GM18511 (cell line): ENCODE measurements at regions not wholly inside any gene's neighbourhood (a gene's known extent, or its start where the extent isn't known, plus 50 kb on each side); places are given as distances from the start of the nearest gene placed in this dataset.
"Not testable (repeated sequence)": the region's sequence is repeated elsewhere in the genome, so short reads cannot be mapped to it uniquely, and the experiment has no call there.

Source experiments
- ATAC-seq: cut with Tn5 transposase; IDR thresholded peaks from one replicate; pipeline ENCODE4 v1.9.1; 2021; ENCODE audit warnings: mild to moderate bottlenecking, moderate library complexity; ENCODE audit not compliant: unreplicated experiment

GRCh38 chr22:48065892-48066291 is 1303.4 kb downstream of the TBC1D22A start:
- ATAC-seq, result no peak

GRCh38 chr22:48061726-48062125 is 1299.3 kb downstream of the TBC1D22A start:
- no peak for ATAC-seq

GRCh38 chr22:48060266-48060665 is 1297.8 kb downstream of the TBC1D22A start:
- ATAC-seq, result no peak

- ATAC-seq, result not testable (repeated sequence)
These were observed 1297.1 kb downstream of the TBC1D22A start for GRCh38 chr22:48059521-48059920.

GRCh38 chr22:48057116-48057835 is 1294.8 kb downstream of the TBC1D22A start:
- ATAC-seq, result no peak

GRCh38 chr22:48055827-48056226 is 1293.4 kb downstream of the TBC1D22A start:
- no peak for ATAC-seq

- no peak for ATAC-seq
These were observed 1292.7 kb downstream of the TBC1D22A start for GRCh38 chr22:48055185-48055584.

GRCh38 chr22:48054596-48054995 is 1292.1 kb downstream of the TBC1D22A start:
- ATAC-seq, result no peak

GRCh38 chr22:48053973-48054372 is 1291.5 kb downstream of the TBC1D22A start:
- ATAC-seq, result no peak

- no peak for ATAC-seq
These were observed 1291.0 kb downstream of the TBC1D22A start for GRCh38 chr22:48053486-48053885.

GRCh38 chr22:48052621-48052890 is 1290.1 kb downstream of the TBC1D22A start:
- ATAC-seq, result no peak

GRCh38 chr22:48051796-48052620 is 1289.6 kb downstream of the TBC1D22A start:
- ATAC-seq, result no peak

- no peak for ATAC-seq
These were observed 1288.4 kb downstream of the TBC1D22A start for GRCh38 chr22:48050836-48051235.

GRCh38 chr22:48049116-48049515 is 1286.7 kb downstream of the TBC1D22A start:
- ATAC-seq, result no peak

- no peak for ATAC-seq
These were observed 1285.5 kb downstream of the TBC1D22A start for GRCh38 chr22:48047722-48048500.

GRCh38 chr22:48045369-48045768 is 1282.9 kb downstream of the TBC1D22A start:
- ATAC-seq, result peak; percentile 96

GRCh38 chr22:48044487-48045060 is 1282.1 kb downstream of the TBC1D22A start:
- no peak for ATAC-seq

GRCh38 chr22:48043581-48043980 is 1281.1 kb downstream of the TBC1D22A start:
- no peak for ATAC-seq

- ATAC-seq, result no peak
These were observed 1280.4 kb downstream of the TBC1D22A start for GRCh38 chr22:48042621-48043395.

GRCh38 chr22:48039326-48039725 is 1276.9 kb downstream of the TBC1D22A start:
- no peak for ATAC-seq

- no peak for ATAC-seq
These were observed 1275.2 kb downstream of the TBC1D22A start for GRCh38 chr22:48037618-48038017.
